C4-2B (cell line): ENCODE measurements at regions not wholly inside any gene's neighbourhood (a gene's known extent, or its start where the extent isn't known, plus 50 kb on each side); places are given as distances from the start of the nearest gene placed in this dataset.

Experiments
- CTCF ChIP-seq: fragments of 450-650 bp; conservative IDR thresholded peaks from 2 replicates; pipeline ENCODE4 v1.5.1; 2017; ENCODE audit warnings: mild to moderate bottlenecking
- ZFX ChIP-seq: fragments of 450-650 bp; IDR thresholded peaks from 2 replicates; pipeline ENCODE4 v1.6.1; 2017

- TF ChIP-seq CTCF (no peak), ZFX (no peak)
Observed at GRCh38 chr10:131727560-131727959, 173.2 kb upstream of the PPP2R2D start.
